Smooth muscle cell (in vitro differentiated cells): ENCODE measurements at regions not wholly inside any gene's neighbourhood (a gene's known extent, or its start where the extent isn't known, plus 50 kb on each side); places are given as distances from the start of the nearest gene placed in this dataset.
A peak's percentile ranks its signal among the peaks of the same experiment; 100 is the strongest.

ENCODE experiments used
- DNase-seq: peaks from one replicate; lab custom pipeline; 2025; ENCODE audit not compliant: unreplicated experiment; lab: John Stamatoyannopoulos, UW
- H2AFZ ChIP-seq: fragments of 200-600 bp; sonication (generic); 2 replicates; pipeline ENCODE4 v1.6.0; 2016; ENCODE audit warnings: antibody characterized with exemption, low read depth, mild to moderate bottlenecking
- H3F3A ChIP-seq: fragments of 200-600 bp; sonication (generic); 2 replicates; pipeline ENCODE4 v1.6.0; 2017; ENCODE audit warnings: antibody characterized with exemption, low read depth
- H3K27ac ChIP-seq: fragments of 200-600 bp; sonication (generic); 2 replicates; pipeline ENCODE4 v1.5.1; 2016; ENCODE audit warnings: low read depth, mild to moderate bottlenecking
- H3K27me3 ChIP-seq: fragments of 200-600 bp; sonication (generic); 2 replicates; pipeline ENCODE4 v1.6.1; 2016; ENCODE audit warnings: low read depth, mild to moderate bottlenecking
- H3K36me3 ChIP-seq: fragments of 200-600 bp; sonication (generic); 2 replicates; pipeline ENCODE4 v1.5.1; 2016; ENCODE audit warnings: low read depth
- H3K4me1 ChIP-seq: fragments of 200-600 bp; sonication (generic); 2 replicates; pipeline ENCODE4 v1.5.1; 2016; ENCODE audit warnings: low read depth
- H3K4me2 ChIP-seq: fragments of 200-600 bp; sonication (generic); 2 replicates; pipeline ENCODE4 v1.6.0; 2016; ENCODE audit warnings: mild to moderate bottlenecking
- H3K4me3 ChIP-seq: fragments of 200-600 bp; sonication (generic); 2 replicates; pipeline ENCODE4 v1.5.1; 2016; ENCODE audit warnings: mild to moderate bottlenecking
- H3K79me2 ChIP-seq: fragments of 200-600 bp; sonication (generic); 2 replicates; pipeline ENCODE4 v1.6.0; 2016; ENCODE audit warnings: low read depth, mild to moderate bottlenecking
- H3K9ac ChIP-seq: fragments of 200-600 bp; sonication (generic); 2 replicates; pipeline ENCODE4 v1.6.0; 2016; ENCODE audit warnings: low read depth
- H3K9me3 ChIP-seq: fragments of 200-600 bp; sonication (generic); replicated peaks from 2 replicates; pipeline ENCODE4 v1.5.1; 2016; ENCODE audit warnings: low read depth
- H4K20me1 ChIP-seq: fragments of 200-600 bp; sonication (generic); 2 replicates; pipeline ENCODE4 v1.6.0; 2016; ENCODE audit warnings: low read depth
- WGBS: methylation state at CpG from one replicate; pipeline ENCODE4 v1.1.7; 2016; ENCODE audit warnings: low lambda C conversion rate; 5-methylcytosine and 5-hydroxymethylcytosine counted together
- TF ChIP-seq, protein P1 (sequence below): fragments of 200-600 bp; sonication (generic); IDR thresholded peaks from 2 replicates; pipeline ENCODE4 v1.5.1; 2017; ENCODE audit warnings: borderline replicate concordance, mild to moderate bottlenecking, antibody characterized with exemption; ENCODE audit not compliant: insufficient read depth, poor library complexity, severe bottlenecking

DNA sequence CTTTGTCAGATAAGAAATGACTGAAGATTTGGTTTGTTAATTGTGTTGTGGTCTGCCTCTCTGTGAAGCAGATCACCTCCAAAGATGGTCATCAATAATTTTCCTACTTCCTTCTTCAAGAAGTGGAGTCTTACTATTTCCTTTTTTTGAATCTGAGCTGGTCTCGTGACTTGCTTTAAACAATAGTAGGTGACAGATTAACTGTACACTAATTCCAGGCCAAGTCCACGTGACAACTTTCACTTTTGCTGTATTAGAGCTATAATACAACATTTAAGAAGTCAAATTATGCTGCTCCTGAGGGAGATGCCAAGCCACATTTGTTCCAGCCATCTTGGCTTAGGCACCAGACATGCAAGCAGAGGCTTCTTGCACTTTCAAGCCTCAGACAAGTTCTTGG is 393.8 kb upstream of the GRID2 start:
- H3K27ac ChIP-seq = no peak overlapping the region
- no peaks in the 10 kb centered on the region for H3K9me3 ChIP-seq
- DNase-seq = no peak
- no peaks in the 10 kb centered on the region for H3K79me2 ChIP-seq
- TF ChIP-seq, protein P1, sequence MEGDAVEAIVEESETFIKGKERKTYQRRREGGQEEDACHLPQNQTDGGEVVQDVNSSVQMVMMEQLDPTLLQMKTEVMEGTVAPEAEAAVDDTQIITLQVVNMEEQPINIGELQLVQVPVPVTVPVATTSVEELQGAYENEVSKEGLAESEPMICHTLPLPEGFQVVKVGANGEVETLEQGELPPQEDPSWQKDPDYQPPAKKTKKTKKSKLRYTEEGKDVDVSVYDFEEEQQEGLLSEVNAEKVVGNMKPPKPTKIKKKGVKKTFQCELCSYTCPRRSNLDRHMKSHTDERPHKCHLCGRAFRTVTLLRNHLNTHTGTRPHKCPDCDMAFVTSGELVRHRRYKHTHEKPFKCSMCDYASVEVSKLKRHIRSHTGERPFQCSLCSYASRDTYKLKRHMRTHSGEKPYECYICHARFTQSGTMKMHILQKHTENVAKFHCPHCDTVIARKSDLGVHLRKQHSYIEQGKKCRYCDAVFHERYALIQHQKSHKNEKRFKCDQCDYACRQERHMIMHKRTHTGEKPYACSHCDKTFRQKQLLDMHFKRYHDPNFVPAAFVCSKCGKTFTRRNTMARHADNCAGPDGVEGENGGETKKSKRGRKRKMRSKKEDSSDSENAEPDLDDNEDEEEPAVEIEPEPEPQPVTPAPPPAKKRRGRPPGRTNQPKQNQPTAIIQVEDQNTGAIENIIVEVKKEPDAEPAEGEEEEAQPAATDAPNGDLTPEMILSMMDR = no peak
- H3K27me3 ChIP-seq = no peaks in the 10 kb centered on the region
- 87% methylated on average over 2 of the region's 2 CpGs for WGBS
- no peaks in the 10 kb centered on the region for H3F3A ChIP-seq
- no peaks in the 10 kb centered on the region for H3K36me3 ChIP-seq
- peak overlapping the region; percentile 70 for H2AFZ ChIP-seq
- H3K4me2 ChIP-seq = no peak overlapping the region
- H3K4me3 ChIP-seq = no peak overlapping the region
- no peak overlapping the region for H3K9ac ChIP-seq
- no peaks in the 10 kb centered on the region for H4K20me1 ChIP-seq
- H3K4me1 ChIP-seq = no peaks in the 10 kb centered on the region

DNA sequence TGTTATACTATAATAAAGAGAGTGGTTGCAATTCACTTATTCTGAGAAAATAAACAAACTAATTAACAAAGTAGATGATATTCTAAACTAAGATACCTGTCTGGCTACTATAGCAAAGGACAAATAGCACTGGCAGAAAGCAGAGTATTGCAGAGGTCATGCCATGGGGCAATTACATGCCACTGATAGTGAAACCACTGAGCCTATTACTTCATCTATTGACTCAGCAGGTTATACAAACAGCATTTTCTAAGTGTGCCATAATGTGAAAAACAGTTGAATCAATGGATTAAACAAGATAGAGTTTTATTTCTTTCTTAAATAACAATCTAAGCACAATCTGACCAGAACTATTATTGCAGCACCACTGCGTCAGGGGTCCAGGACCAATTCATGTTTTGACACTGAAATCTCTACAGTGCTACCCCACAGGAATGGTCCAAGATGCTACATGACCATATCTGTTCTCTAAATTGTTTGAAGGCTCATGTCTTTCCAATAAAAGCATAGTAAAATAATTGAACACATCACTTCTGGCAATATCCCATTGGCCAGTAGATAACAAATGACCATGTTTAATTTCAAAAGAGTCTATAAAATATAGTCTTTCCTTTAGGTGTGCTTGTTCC is 389.5 kb upstream of the GRID2 start:
- Histone ChIP-seq H3K9me3 (no peaks in the 10 kb centered on the region), H3K27me3 (no peaks in the 10 kb centered on the region), H3K4me2 (no peak overlapping the region), H3K27ac (no peak overlapping the region), H3F3A (no peaks in the 10 kb centered on the region), H4K20me1 (no peaks in the 10 kb centered on the region), H3K4me1 (no peaks in the 10 kb centered on the region), H2AFZ (no peak overlapping the region), H3K4me3 (no peak overlapping the region), H3K9ac (no peak overlapping the region), H3K79me2 (no peaks in the 10 kb centered on the region), H3K36me3 (no peaks in the 10 kb centered on the region)
- TF ChIP-seq, protein P1 = no peak
- 81% methylated on average over 1 of the region's 1 CpG for WGBS
- no peak for DNase-seq

DNA sequence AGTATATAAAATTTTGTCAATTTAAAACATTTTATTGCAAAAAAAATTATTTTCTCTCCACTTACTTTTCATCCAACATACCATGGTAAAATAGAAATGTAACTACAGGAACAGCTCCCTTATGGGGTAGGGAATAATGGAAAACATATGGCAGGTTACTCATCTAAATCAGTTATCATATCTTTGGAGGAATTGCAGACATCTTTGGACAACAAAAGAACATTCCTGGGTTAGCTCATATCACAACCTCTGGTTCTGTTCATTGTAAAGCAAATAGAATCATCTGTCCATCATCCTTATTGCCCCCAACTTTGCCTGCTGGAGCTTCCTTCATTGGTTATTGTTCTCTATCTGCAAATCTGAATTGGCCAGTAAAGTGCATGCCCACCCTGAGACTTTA is 387.5 kb upstream of the GRID2 start:
- Histone ChIP-seq H3K79me2 (no peaks in the 10 kb centered on the region), H3K4me1 (no peaks in the 10 kb centered on the region), H3K36me3 (no peaks in the 10 kb centered on the region), H3F3A (no peaks in the 10 kb centered on the region), H2AFZ (no peak overlapping the region), H4K20me1 (no peaks in the 10 kb centered on the region), H3K9ac (no peak overlapping the region), H3K27me3 (no peaks in the 10 kb centered on the region), H3K9me3 (no peaks in the 10 kb centered on the region), H3K4me3 (no peak overlapping the region), H3K4me2 (no peak overlapping the region), H3K27ac (no peak overlapping the region)
- TF ChIP-seq, protein P1 = no peak
- DNase-seq = no peak

DNA sequence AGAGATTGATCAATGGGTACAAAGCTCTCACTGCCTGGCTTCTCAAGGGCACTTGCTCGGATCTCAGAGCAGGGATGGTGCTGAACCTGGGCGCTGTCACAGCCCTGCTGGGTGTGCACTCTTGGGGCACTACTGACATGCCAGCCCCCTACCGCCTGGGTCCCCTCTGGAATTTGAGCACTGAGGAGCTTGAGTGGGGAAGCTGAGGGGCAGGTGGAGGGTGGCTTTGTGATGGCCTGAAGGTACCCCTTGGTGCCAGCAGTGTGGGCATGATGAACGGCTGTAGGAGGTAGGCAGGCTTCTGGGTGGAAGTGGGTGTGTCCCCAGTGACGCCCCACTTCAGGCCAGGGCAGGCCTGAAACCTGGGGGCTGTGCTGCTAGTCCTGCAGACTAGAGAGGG is 379.1 kb upstream of the GRID2 start:
- no peaks in the 10 kb centered on the region for H3K4me1 ChIP-seq
- no peak overlapping the region for H3K27ac ChIP-seq
- no peaks in the 10 kb centered on the region for H3K79me2 ChIP-seq
- no peaks in the 10 kb centered on the region for H4K20me1 ChIP-seq
- H3K27me3 ChIP-seq = no peaks in the 10 kb centered on the region
- H3K9me3 ChIP-seq = no peaks in the 10 kb centered on the region
- 91% methylated on average over 5 of the region's 5 CpGs for WGBS
- DNase-seq = no peak
- H3K9ac ChIP-seq = no peak overlapping the region
- H3K4me2 ChIP-seq = no peak overlapping the region
- TF ChIP-seq, protein P1 = no peak
- H3K36me3 ChIP-seq = no peaks in the 10 kb centered on the region
- H2AFZ ChIP-seq = no peak overlapping the region
- H3K4me3 ChIP-seq = no peak overlapping the region
- no peaks in the 10 kb centered on the region for H3F3A ChIP-seq
